SK-N-SH (cell line): ENCODE measurements at regions not wholly inside any gene's neighbourhood (a gene's known extent, or its start where the extent isn't known, plus 50 kb on each side); places are given as distances from the start of the nearest gene placed in this dataset.
"Not testable (repeated sequence)": the region's sequence is repeated elsewhere in the genome, so short reads cannot be mapped to it uniquely, and the experiment has no call there.

ENCODE experiments used
- GATA2 ChIP-seq: sonication (generic); formaldehyde crosslinking; IDR thresholded peaks from 2 replicates; pipeline ENCODE4 v1.5.0; 2020; ENCODE audit warnings: mild to moderate bottlenecking, missing genetic modification reagents
- JUND ChIP-seq: IDR thresholded peaks from 2 replicates; pipeline ENCODE4 v1.4.0; 2012
- MEF2A ChIP-seq: IDR thresholded peaks from 2 replicates; pipeline ENCODE4 v1.4.0; 2012; ENCODE audit warnings: low read depth, borderline replicate concordance
- TAF1 ChIP-seq: IDR thresholded peaks from 2 replicates; pipeline ENCODE4 v1.6.1; 2012; ENCODE audit warnings: low read depth, mild to moderate bottlenecking, low read length, moderate library complexity, borderline replicate concordance
- TF ChIP-seq, protein P1 (sequence below): fragments of 200-600 bp; sonication (generic); IDR thresholded peaks from 2 replicates; pipeline ENCODE4 v1.6.1; 2017; ENCODE audit warnings: antibody characterized with exemption, mild to moderate bottlenecking, moderate library complexity
- TF ChIP-seq, protein P2 (sequence below): fragments of 150-350 bp; IDR thresholded peaks from 2 replicates; pipeline ENCODE4 v1.6.1; 2017; ENCODE audit warnings: antibody characterized with exemption, low read length, low read depth, borderline replicate concordance
- TF ChIP-seq, protein P3 (sequence below): fragments of 150-350 bp; IDR thresholded peaks from 2 replicates; pipeline ENCODE4 v1.6.1; 2016; ENCODE audit warnings: mild to moderate bottlenecking, low read depth, low read length
- TF ChIP-seq, protein P4 (sequence below): IDR thresholded peaks from 2 replicates; pipeline ENCODE4 v1.6.1; 2012; ENCODE audit warnings: mild to moderate bottlenecking, low read depth, low read length, moderate library complexity
- TF ChIP-seq, protein P5 (sequence below): IDR thresholded peaks from 2 replicates; pipeline ENCODE4 v1.4.0; 2012; ENCODE audit warnings: low read depth

DNA sequence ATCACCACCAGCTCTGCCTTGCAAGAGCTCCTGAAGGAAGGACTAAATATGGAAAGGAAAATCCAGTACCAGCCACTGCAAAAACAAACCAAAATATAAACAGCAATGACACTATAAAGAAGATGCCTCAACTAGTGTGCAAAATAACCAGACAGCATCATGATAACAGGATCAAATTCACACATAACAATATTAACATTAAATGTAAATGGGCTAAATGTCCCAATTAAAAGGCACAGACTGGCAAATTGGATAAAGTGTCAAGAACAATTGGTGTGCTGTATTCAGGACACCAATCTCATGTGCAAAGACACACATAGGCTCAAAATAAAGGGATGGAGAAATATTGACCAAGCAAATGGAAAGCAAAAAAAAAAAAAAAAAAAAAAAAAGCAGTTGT lies 629.8 kb downstream of the CETN3 start:
- TF ChIP-seq MEF2A; JUND; TAF1; GATA2 (CRISPR knock-in tag): not testable (repeated sequence)
- TF ChIP-seq, protein P1, sequence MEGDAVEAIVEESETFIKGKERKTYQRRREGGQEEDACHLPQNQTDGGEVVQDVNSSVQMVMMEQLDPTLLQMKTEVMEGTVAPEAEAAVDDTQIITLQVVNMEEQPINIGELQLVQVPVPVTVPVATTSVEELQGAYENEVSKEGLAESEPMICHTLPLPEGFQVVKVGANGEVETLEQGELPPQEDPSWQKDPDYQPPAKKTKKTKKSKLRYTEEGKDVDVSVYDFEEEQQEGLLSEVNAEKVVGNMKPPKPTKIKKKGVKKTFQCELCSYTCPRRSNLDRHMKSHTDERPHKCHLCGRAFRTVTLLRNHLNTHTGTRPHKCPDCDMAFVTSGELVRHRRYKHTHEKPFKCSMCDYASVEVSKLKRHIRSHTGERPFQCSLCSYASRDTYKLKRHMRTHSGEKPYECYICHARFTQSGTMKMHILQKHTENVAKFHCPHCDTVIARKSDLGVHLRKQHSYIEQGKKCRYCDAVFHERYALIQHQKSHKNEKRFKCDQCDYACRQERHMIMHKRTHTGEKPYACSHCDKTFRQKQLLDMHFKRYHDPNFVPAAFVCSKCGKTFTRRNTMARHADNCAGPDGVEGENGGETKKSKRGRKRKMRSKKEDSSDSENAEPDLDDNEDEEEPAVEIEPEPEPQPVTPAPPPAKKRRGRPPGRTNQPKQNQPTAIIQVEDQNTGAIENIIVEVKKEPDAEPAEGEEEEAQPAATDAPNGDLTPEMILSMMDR, result not testable (repeated sequence)
- TF ChIP-seq, protein P2, sequence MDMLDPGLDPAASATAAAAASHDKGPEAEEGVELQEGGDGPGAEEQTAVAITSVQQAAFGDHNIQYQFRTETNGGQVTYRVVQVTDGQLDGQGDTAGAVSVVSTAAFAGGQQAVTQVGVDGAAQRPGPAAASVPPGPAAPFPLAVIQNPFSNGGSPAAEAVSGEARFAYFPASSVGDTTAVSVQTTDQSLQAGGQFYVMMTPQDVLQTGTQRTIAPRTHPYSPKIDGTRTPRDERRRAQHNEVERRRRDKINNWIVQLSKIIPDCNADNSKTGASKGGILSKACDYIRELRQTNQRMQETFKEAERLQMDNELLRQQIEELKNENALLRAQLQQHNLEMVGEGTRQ, result not testable (repeated sequence)
- TF ChIP-seq, protein P3, sequence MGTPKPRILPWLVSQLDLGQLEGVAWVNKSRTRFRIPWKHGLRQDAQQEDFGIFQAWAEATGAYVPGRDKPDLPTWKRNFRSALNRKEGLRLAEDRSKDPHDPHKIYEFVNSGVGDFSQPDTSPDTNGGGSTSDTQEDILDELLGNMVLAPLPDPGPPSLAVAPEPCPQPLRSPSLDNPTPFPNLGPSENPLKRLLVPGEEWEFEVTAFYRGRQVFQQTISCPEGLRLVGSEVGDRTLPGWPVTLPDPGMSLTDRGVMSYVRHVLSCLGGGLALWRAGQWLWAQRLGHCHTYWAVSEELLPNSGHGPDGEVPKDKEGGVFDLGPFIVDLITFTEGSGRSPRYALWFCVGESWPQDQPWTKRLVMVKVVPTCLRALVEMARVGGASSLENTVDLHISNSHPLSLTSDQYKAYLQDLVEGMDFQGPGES, result not testable (repeated sequence)
- TF ChIP-seq, protein P4, sequence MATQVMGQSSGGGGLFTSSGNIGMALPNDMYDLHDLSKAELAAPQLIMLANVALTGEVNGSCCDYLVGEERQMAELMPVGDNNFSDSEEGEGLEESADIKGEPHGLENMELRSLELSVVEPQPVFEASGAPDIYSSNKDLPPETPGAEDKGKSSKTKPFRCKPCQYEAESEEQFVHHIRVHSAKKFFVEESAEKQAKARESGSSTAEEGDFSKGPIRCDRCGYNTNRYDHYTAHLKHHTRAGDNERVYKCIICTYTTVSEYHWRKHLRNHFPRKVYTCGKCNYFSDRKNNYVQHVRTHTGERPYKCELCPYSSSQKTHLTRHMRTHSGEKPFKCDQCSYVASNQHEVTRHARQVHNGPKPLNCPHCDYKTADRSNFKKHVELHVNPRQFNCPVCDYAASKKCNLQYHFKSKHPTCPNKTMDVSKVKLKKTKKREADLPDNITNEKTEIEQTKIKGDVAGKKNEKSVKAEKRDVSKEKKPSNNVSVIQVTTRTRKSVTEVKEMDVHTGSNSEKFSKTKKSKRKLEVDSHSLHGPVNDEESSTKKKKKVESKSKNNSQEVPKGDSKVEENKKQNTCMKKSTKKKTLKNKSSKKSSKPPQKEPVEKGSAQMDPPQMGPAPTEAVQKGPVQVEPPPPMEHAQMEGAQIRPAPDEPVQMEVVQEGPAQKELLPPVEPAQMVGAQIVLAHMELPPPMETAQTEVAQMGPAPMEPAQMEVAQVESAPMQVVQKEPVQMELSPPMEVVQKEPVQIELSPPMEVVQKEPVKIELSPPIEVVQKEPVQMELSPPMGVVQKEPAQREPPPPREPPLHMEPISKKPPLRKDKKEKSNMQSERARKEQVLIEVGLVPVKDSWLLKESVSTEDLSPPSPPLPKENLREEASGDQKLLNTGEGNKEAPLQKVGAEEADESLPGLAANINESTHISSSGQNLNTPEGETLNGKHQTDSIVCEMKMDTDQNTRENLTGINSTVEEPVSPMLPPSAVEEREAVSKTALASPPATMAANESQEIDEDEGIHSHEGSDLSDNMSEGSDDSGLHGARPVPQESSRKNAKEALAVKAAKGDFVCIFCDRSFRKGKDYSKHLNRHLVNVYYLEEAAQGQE, result not testable (repeated sequence)
- TF ChIP-seq, protein P5, sequence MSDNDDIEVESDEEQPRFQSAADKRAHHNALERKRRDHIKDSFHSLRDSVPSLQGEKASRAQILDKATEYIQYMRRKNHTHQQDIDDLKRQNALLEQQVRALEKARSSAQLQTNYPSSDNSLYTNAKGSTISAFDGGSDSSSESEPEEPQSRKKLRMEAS, result not testable (repeated sequence)
